HCT116 (cell line): ENCODE measurements at regions not wholly inside any gene's neighbourhood (a gene's known extent, or its start where the extent isn't known, plus 50 kb on each side); places are given as distances from the start of the nearest gene placed in this dataset.

Source experiments
- FOSL1 ChIP-seq: IDR thresholded peaks from 2 replicates; pipeline ENCODE4 v1.6.1; 2012; ENCODE audit warnings: low read depth
- POLR2AphosphoS5 ChIP-seq: IDR thresholded peaks from 2 replicates; pipeline ENCODE4 v1.6.1; 2011; ENCODE audit warnings: mild to moderate bottlenecking, low read depth, low read length, moderate library complexity

DNA sequence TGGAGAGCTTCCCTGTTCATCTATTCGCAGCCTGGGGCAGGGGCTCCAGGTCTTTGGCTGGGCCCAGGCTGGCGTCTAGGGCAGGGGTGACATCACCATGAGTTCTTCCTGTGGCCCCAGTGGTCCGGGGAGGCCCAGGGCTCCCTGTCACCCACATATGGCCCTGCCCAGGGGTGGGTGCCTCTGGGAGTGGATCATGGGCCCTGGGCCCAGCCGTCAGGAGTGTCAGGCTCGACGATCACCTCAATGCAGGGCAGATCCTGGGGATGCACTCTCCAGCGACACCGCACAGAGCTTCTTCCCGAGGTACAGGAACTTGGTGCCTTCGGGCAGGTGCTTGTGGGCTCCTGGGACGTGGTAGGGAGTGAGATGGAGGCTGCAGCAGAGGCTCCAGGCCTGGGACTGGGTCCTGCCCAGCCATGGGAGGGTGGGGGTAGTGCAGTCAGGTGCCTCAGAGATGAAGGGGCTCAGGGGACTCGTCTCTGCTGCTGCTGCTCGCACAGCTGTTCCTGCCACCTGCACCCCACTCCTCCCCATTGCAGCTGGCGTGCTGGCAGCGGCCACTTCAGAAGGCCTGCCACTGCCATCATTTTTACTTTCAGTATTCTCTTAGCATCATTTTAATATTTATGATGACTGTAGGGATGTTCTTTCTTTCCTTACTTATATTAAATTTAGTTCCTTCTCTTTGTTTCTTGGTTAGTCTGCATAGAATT is 196.0 kb upstream of the VRK2 start:
- TF ChIP-seq FOSL1 (no peak), POLR2AphosphoS5 (no peak)
